GM12873 (cell line): ENCODE measurements at regions not wholly inside any gene's neighbourhood (a gene's known extent, or its start where the extent isn't known, plus 50 kb on each side); places are given as distances from the start of the nearest gene placed in this dataset.

Experiments used
- TF ChIP-seq, protein P1 (sequence below): IDR thresholded peaks from 2 replicates; pipeline ENCODE4 v1.5.1; 2012; ENCODE audit warnings: low read depth, mild to moderate bottlenecking, moderate library complexity, low read length, control low read depth; ENCODE audit not compliant: insufficient read depth; ENCODE audit errors: missing control alignments

DNA sequence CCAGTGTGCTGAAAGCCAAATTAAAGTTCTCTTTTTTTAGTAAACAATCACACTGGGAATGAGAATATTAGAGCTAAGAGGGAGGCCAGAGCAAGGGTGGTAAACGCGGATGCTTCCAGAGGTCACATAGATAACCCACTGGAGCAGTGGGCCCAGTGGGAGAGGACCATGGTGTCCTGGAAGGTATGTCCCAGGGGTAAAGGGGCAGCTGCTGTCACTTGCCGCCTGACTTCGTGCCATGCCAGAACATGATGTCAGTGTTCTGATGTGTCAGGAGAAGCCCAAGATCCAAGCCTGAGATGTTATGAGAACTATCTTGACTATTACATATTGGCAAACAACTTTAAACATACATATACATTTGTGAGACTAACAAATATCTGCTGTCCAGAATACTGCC lies 211.9 kb upstream of the IL12A start:
- TF ChIP-seq, protein P1, sequence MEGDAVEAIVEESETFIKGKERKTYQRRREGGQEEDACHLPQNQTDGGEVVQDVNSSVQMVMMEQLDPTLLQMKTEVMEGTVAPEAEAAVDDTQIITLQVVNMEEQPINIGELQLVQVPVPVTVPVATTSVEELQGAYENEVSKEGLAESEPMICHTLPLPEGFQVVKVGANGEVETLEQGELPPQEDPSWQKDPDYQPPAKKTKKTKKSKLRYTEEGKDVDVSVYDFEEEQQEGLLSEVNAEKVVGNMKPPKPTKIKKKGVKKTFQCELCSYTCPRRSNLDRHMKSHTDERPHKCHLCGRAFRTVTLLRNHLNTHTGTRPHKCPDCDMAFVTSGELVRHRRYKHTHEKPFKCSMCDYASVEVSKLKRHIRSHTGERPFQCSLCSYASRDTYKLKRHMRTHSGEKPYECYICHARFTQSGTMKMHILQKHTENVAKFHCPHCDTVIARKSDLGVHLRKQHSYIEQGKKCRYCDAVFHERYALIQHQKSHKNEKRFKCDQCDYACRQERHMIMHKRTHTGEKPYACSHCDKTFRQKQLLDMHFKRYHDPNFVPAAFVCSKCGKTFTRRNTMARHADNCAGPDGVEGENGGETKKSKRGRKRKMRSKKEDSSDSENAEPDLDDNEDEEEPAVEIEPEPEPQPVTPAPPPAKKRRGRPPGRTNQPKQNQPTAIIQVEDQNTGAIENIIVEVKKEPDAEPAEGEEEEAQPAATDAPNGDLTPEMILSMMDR, result no peak

DNA sequence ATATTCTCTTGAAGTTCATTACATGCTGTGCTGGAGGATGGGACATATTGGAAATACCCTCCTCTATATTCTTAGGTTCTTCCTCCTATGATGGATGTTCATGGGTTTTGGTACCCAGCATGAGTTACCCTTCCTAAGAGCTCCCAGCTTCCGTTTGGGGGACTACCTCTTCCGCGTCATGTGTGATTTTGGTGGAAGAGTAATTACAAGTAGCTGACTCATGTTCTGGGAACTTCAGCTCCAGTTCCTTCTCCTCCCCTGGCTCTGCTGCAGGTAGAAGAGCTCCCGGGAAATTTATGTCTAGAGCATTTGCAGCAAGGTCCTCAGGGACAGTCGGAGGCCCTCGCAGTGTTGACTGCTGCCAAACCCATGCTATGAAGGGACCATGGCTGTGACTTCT lies 208.8 kb upstream of the IL12A start:
- TF ChIP-seq, protein P1, result no peak

DNA sequence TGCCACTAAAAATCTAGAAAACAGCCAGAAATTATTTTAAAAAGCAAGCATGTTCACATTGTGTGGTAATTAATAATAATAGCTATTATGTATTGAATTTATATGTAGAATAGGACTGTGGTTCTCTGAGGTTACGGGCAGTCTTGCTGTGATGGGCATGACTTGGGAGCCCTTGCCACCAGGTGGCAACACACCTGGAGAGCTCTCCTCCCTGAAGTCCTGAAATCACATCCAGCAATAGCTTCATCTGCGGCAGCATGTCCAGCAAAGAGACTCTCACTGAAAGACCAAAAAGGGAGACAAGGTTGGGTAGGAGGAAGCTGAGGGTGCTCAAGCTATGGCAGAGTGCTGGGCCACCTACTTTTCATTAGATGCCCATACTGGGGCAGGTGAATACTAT lies 206.8 kb upstream of the IL12A start:
- TF ChIP-seq, protein P1, result peak; percentile 10

DNA sequence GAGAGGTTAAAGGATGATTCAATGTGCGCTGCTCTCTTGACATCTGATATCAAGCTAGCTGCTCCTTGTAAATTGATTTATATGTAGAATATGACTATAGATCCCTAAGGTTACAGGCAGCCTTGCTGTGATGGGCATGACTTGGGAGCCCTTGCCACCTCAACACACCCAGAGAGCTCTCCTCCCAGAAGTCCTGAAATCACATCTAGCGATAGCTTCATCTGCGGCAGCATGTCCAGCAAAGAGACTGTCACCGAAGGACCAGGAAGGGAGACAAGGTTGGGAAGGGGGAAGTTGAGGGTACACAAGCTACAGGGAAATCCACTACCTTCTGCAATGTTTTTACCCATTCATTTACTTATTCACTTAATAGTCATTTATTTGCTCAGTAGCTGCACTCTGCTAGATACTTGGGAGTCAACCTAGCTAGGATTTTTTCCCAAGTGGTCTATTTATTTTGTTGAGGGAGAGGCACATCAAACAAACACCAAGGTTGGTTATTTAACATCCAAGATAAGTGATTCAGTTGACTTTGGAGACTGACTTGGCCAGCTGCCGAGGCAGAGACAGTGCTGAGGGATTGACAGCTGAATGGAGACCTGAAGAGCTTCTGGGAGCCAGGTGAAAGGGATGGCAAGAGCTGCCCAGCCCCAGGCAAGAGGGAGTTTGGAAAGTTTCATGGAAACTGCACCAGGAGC lies 205.8 kb upstream of the IL12A start:
- TF ChIP-seq, protein P1, result no peak

DNA sequence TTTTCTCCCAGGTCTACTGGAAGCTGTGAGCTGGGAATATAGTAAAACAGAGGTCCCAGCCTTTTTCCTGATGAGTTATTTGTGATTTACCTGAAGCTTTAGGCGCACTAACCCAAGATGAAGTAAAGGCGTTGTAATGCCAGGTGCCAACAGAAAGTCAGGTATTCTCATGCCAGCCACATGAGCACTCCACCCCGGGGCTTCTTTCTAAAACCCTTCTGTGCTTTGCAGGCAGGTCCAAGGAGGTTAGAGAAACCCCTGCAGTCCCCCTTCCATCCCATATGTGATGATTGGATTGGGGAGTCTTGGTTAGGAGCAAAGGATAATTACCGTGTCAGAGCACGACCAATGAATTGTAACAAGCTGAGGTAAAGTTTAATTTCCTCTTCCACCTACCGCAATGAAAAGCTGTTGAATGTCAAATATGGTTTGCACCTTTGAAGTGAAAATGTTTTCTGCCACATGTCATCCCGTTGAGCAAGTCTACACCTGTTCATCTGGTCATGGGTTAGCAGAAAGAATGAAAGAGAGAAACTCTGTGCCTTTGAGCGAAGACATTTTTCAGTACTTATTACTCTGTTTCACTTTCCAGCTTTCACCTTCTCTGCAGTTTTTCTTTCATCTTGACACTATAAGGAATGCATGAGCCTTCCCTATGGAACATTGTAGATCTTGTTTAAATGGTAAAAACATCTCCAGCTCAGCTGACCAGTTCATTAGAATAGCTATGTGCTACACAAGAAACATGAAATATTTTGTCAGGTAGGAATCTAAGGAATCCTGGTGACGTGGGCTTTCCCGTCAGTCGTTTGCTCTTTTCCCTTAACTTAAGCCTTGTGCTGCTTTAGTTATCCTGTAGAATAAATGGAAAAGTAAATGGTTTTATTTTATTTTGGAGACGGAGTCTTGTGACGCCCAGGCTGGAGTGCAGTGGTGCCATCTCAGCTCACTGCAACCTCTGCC lies 204.6 kb upstream of the IL12A start:
- TF ChIP-seq, protein P1, result no peak

DNA sequence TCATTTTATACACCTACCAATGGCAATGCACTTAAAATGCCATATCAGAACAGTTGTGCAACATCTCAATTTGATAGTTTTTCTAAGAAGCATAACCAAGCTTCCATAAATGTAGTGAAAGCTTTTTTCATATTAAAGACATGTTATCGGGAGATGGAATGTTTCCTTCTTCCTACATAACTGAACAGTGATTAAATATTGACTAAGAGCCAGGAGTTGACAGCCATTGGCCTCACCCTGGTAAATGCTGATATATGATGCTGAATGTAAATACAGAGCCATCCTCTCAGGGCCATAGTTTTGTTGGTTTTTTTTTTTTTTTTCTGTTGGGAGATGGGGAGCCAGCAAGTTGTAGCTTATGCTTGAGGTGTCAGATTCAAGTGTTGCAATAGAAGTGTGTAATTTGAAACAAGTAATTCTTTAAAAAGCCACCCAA lies 203.3 kb upstream of the IL12A start:
- TF ChIP-seq, protein P1, result no peak

DNA sequence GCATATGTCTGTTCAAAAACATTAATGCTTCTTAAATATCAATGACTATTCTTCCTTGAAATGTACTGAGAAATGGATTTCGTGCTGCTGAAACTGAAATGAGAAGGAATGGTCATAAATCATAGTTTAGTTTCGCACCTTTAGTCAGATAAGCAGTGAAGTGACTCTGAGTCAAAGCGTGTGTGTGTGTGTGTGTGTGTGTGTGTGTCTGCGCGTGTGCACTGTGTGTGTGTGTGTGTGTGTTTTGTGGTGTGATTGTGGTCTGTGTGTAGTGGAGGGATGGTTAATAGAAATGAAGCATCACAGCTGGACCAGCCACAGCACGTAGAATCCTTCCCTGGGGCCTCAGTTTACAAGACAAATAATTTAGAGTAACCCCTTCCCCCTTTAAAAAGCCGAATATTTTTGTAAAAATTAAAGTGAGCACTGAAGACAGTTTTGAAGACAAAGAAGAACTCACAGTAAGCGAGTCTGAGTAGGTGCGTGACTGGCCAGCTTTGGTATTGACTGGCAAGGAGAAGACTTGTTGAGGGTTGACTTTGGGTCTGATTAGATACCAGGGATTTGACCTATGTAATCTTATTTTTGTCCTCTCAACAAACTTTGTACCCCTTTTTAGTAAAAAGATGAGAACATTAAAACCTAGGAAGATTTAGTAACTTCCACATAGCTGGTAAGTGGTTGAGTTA lies 202.0 kb upstream of the IL12A start:
- TF ChIP-seq, protein P1, result no peak
